H1 (cell line): ENCODE measurements at regions not wholly inside any gene's neighbourhood (a gene's known extent, or its start where the extent isn't known, plus 50 kb on each side); places are given as distances from the start of the nearest gene placed in this dataset.

ENCODE experiments used
- CTCF ChIA-PET: fragments of 300-600 bp; sonication (Branson Sonifier 250); formaldehyde crosslinking; loops from one replicate; lab custom pipeline; 2021; ENCODE audit not compliant: partially characterized antibody; lab: Charles Lee
- POLR2A ChIA-PET: fragments of 300-600 bp; sonication (Branson Sonifier 250); formaldehyde crosslinking; loops from one replicate; lab custom pipeline; 2021; ENCODE audit warnings: inconsistent platforms; ENCODE audit not compliant: partially characterized antibody; lab: Charles Lee
- DNase-seq, 2 experiments: peaks; one replicate each; pipeline versions ENCODE4 v3.0.0 to v3.0.0-alpha.2; 2010 to 2022; ENCODE audit warnings: low spot score in 2 of 2, low read depth in 1 of 2, mixed read lengths in 1 of 2
- FAIRE-seq: peaks from 2 replicates; lab custom pipeline; 2011; peaks lifted over from hg19 to GRCh38; lab: Jason Lieb, UNC
- H2AFZ ChIP-seq: 2 replicates; pipeline ENCODE4 v1.8.1; 2012; ENCODE audit warnings: low read length, inconsistent platforms
- H2AK5ac ChIP-seq: 2 replicates; pipeline ENCODE4 v1.6.1; 2013; ENCODE audit warnings: low read depth, low read length
- H2BK120ac ChIP-seq: replicated peaks from 2 replicates; pipeline ENCODE3; 2013; ENCODE audit warnings: low read depth, low read length, inconsistent platforms
- H2BK12ac ChIP-seq: 2 replicates; pipeline ENCODE4 v1.6.1; 2013; ENCODE audit warnings: low read depth, low read length
- H2BK15ac ChIP-seq: 2 replicates; pipeline ENCODE4 v1.6.1; 2013; ENCODE audit warnings: low read length
- H2BK20ac ChIP-seq: 2 replicates; pipeline ENCODE4 v1.6.1; 2013; ENCODE audit warnings: low read length
- H2BK5ac ChIP-seq: 2 replicates; pipeline ENCODE4 v1.6.1; 2013; ENCODE audit warnings: low read depth, low read length
- H3K14ac ChIP-seq: 2 replicates; pipeline ENCODE4 v1.6.1; 2013; ENCODE audit warnings: inconsistent platforms; ENCODE audit not compliant: insufficient read length
- H3K18ac ChIP-seq: 2 replicates; pipeline ENCODE4 v1.6.1; 2013; ENCODE audit warnings: low read length; ENCODE audit errors: extremely low read depth
- H3K23ac ChIP-seq: 2 replicates; pipeline ENCODE4 v1.6.1; 2013; ENCODE audit warnings: inconsistent platforms; ENCODE audit not compliant: insufficient read length
- H3K23me2 ChIP-seq: 2 replicates; pipeline ENCODE4 v1.6.1; 2013; ENCODE audit warnings: low read depth, low read length
- H3K27ac ChIP-seq: 2 replicates; pipeline ENCODE4 v1.6.1; 2011; ENCODE audit warnings: low read depth, low read length, inconsistent platforms
- H3K27me3 ChIP-seq, 4 experiments: replicated peaks in 1 of 4; 1 replicate in 1 of 4; 2 replicates in 3 of 4; pipeline versions ENCODE4 v1.6.1 to v1.8.1; 2011 to 2013; ENCODE audit warnings: low read length in 3 of 4, mild to moderate bottlenecking in 3 of 4, inconsistent platforms in 2 of 4, mixed read lengths in 2 of 4, moderate library complexity in 1 of 4; ENCODE audit not compliant: control insufficient read depth in 3 of 4, insufficient read depth in 3 of 4; ENCODE audit errors: extremely low read depth in 1 of 4
- H3K36me3 ChIP-seq, 4 experiments: 2 replicates each; pipeline versions ENCODE4 v1.6.1 to v1.8.1; 2011 to 2013; ENCODE audit warnings: mild to moderate bottlenecking in 4 of 4, low read length in 3 of 4, moderate library complexity in 2 of 4, control low read depth in 1 of 4, inconsistent platforms in 1 of 4; ENCODE audit not compliant: insufficient read depth in 4 of 4, control insufficient read depth in 2 of 4
- H3K4ac ChIP-seq: replicated peaks from 2 replicates; pipeline ENCODE3; 2013; ENCODE audit warnings: low read length, low read depth, mixed read lengths, inconsistent platforms; ENCODE audit not compliant: insufficient read length
- H3K4me1 ChIP-seq, 4 experiments: replicated peaks in 1 of 4; 1 replicate in 1 of 4; 2 replicates in 3 of 4; pipeline versions ENCODE4 v1.6.1 to v1.8.1; 2011 to 2013; ENCODE audit warnings: low read length in 3 of 4, inconsistent platforms in 2 of 4, mixed read lengths in 1 of 4; ENCODE audit not compliant: insufficient read depth in 4 of 4, control insufficient read depth in 3 of 4
- H3K4me2 ChIP-seq, 2 experiments: 2 replicates each; pipeline versions ENCODE4 v1.6.1 to v1.8.1; 2011 to 2013; ENCODE audit warnings: low read depth in 2 of 2, low read length in 2 of 2, control low read depth in 1 of 2, inconsistent platforms in 1 of 2, mild to moderate bottlenecking in 1 of 2; ENCODE audit not compliant: insufficient read depth in 1 of 2
- H3K4me3 ChIP-seq, 4 experiments: fragments of 200-600, 300-600 bp in 1 of 4; sonication (generic), shearing (Covaris generic), sonication (Bioruptor Twin) in 1 of 4; 2 replicates each; pipeline versions ENCODE4 v1.5.1 to v1.8.1; 2011 to 2016; ENCODE audit warnings: low read length in 4 of 4, low read depth in 3 of 4, control low read depth in 2 of 4, inconsistent platforms in 2 of 4, mild to moderate bottlenecking in 2 of 4, mixed read lengths in 1 of 4, moderate library complexity in 1 of 4; ENCODE audit not compliant: insufficient read depth in 2 of 4; ENCODE audit errors: extremely low read depth in 1 of 4
- H3K56ac ChIP-seq: replicated peaks from 2 replicates; pipeline ENCODE3; 2013; ENCODE audit warnings: low read depth, mild to moderate bottlenecking, mixed read lengths, low read length, inconsistent platforms; ENCODE audit not compliant: insufficient read length
- H3K79me1 ChIP-seq: 2 replicates; pipeline ENCODE4 v1.6.1; 2013; ENCODE audit warnings: low read depth, low read length, control low read depth
- H3K79me2 ChIP-seq, 2 experiments: 2 replicates each; pipeline versions ENCODE4 v1.6.1 to v1.8.1; 2012 to 2013; ENCODE audit warnings: low read length in 2 of 2, mild to moderate bottlenecking in 2 of 2, inconsistent platforms in 1 of 2; ENCODE audit not compliant: insufficient read depth in 2 of 2, control insufficient read depth in 1 of 2
- H3K9ac ChIP-seq, 4 experiments: replicated peaks in 1 of 4; 1 replicate in 1 of 4; 2 replicates in 3 of 4; pipeline versions ENCODE4 v1.6.1 to v1.8.1; 2011 to 2013; ENCODE audit warnings: low read depth in 3 of 4, low read length in 3 of 4, control low read depth in 2 of 4, mild to moderate bottlenecking in 2 of 4, moderate library complexity in 2 of 4, inconsistent platforms in 1 of 4; ENCODE audit errors: extremely low read depth in 1 of 4
- H3K9me3 ChIP-seq, 2 experiments: 2 replicates each; pipeline versions ENCODE4 v1.6.1 to v1.8.1; 2012 to 2013; ENCODE audit warnings: mild to moderate bottlenecking in 2 of 2, moderate library complexity in 2 of 2, control low read depth in 1 of 2, inconsistent platforms in 1 of 2, low read depth in 1 of 2, low read length in 1 of 2, mixed read lengths in 1 of 2; ENCODE audit not compliant: insufficient read depth in 2 of 2
- H4K20me1 ChIP-seq, 2 experiments: replicated peaks in 1 of 2; 2 replicates each; pipeline versions ENCODE3 to v1.8.1; 2011 to 2013; ENCODE audit warnings: inconsistent platforms in 2 of 2, low read length in 2 of 2, mild to moderate bottlenecking in 1 of 2; ENCODE audit not compliant: insufficient read depth in 2 of 2, control insufficient read depth in 1 of 2
- H4K5ac ChIP-seq: 2 replicates; pipeline ENCODE4 v1.6.1; 2013; ENCODE audit warnings: low read length, low read depth, mixed read lengths, inconsistent platforms; ENCODE audit not compliant: insufficient read length
- H4K8ac ChIP-seq: 2 replicates; pipeline ENCODE4 v1.8.0; 2013; ENCODE audit warnings: mild to moderate bottlenecking, moderate library complexity, low read length, inconsistent platforms; ENCODE audit not compliant: insufficient read depth; ENCODE audit errors: extremely low read depth
- H4K91ac ChIP-seq: replicated peaks from 2 replicates; pipeline ENCODE3; 2013; ENCODE audit warnings: low read length, mixed read lengths, inconsistent platforms; ENCODE audit not compliant: insufficient read length
- RAD21 ChIP-seq, 2 experiments: IDR thresholded peaks in 1 of 2; conservative IDR thresholded peaks in 1 of 2; 2 replicates each; pipeline ENCODE4 v1.6.1; 2011; ENCODE audit warnings: low read depth in 2 of 2, low read length in 2 of 2, improper control_type of control experiment in 1 of 2, inconsistent platforms in 1 of 2, mild to moderate bottlenecking in 1 of 2, moderate library complexity in 1 of 2
- RXRA ChIP-seq: IDR thresholded peaks from 2 replicates; pipeline ENCODE4 v1.6.1; 2011; ENCODE audit warnings: low read depth, mild to moderate bottlenecking, low read length, moderate library complexity; ENCODE audit not compliant: insufficient read depth
- TEAD4 ChIP-seq: IDR thresholded peaks from 2 replicates; pipeline ENCODE4 v1.6.1; 2012; ENCODE audit warnings: low read depth, low read length, inconsistent platforms, mixed read lengths
- WGBS, 2 experiments: shearing (Covaris generic) in 1 of 2; methylation state at CpG; one replicate each; pipeline versions ENCODE4 v1.1.6 to v1.1.7; 2013 to 2015; ENCODE audit warnings: low lambda C conversion rate in 2 of 2, mixed read lengths in 2 of 2, inconsistent platforms in 1 of 2, low coverage in 1 of 2, missing lambda C conversion rate in 1 of 2; ENCODE audit not compliant: insufficient replicate concordance in 2 of 2, insufficient coverage in 1 of 2, insufficient read length in 1 of 2; ENCODE audit errors: extremely low coverage in 1 of 2, missing lambda C conversion rate in 1 of 2; 5-methylcytosine and 5-hydroxymethylcytosine counted together
- TF ChIP-seq, protein P1 (sequence below), 3 experiments: IDR thresholded peaks; 1 replicate in 2 of 3; 2 replicates in 1 of 3; pipeline versions ENCODE4 v1.5.1 to v1.6.1; 2011; ENCODE audit warnings: low read length in 3 of 3, mild to moderate bottlenecking in 3 of 3, inconsistent platforms in 2 of 3, low read depth in 1 of 3, moderate library complexity in 1 of 3; ENCODE audit not compliant: insufficient read depth in 1 of 3; ENCODE audit errors: control extremely low read depth in 1 of 3

DNA sequence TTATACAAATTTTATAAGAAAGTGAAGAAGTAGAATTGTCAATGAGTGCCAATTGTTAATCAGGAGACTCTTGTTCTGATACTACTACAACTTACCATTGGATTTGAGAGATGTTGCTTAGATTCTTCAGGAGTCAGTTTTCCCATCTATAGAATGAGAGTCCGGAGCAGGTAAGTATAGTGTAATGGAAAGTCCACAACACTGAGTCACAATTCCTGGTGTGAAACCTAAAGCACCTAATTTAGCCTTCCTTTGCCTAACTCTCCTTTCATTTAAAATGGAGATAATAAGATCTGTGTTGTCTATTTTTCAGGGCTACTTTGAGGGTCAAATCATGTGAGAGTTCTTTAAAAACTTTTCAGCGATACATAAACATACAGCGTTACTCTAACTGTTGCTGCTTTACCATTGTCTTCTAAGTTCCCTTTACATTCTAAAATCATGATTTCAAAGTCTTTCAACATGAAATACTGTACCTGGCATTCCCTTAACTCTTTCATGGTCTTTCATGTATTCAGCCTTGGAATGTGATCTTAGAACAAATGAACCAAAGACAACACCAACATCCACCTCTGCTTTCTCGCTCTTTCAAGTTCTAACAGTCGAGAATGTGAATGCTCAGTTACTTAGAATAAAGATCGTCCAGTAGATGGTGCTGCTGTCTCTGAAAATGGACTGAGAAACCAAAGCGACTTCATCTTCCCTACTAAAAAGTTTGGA, 90.9 kb downstream of the SLC30A10 start:
- Histone ChIP-seq H2BK20ac (no peak overlapping the region), H2AK5ac (no peak overlapping the region), H4K5ac (no peak overlapping the region), H3K4me1 (peaks cover 3 to 17% (median 10%) of the 10 kb centered on the region in 4 experiments), H3K4ac (no peak overlapping the region), H3K56ac (no peak overlapping the region), H3K27me3 (no peaks in the 10 kb centered on the region), H3K79me2 (no peaks in the 10 kb centered on the region), H2BK5ac (no peak overlapping the region), H3K18ac (no peak overlapping the region), H2BK15ac (no peak overlapping the region), H3K14ac (no peak overlapping the region), H3K9ac (no peak overlapping the region), H3K79me1 (no peaks in the 10 kb centered on the region), H2AFZ (peak overlapping the region; percentile 80; the same call in 1 of the 2 replicates), H4K20me1 (no peaks in the 10 kb centered on the region), H2BK12ac (no peak overlapping the region), H3K23ac (no peak overlapping the region), H3K9me3 (no peaks in the 10 kb centered on the region; a peak in 1 of 4 replicates), H4K8ac (no peak overlapping the region)
- WGBS, 2 experiments: 50% methylated on average over 7 of the region's 7 CpGs; no CpG with 5 or more reads in 1 of the 2 experiments
- ChIA-PET CTCF (interaction anchor here (0.6 to 0.9 kb wide), 3 partner anchors 115 to 144 kb away, joined by 3 to 5 read pairs (median 3); no protein-coding TSS in a partner anchor), POLR2A (interaction anchor here (0.5 kb wide), 1 partner anchor 202 kb away, joined by 5 read pairs; no protein-coding TSS in a partner anchor)
- FAIRE-seq: peak; percentile 89
- TF ChIP-seq, protein P1, sequence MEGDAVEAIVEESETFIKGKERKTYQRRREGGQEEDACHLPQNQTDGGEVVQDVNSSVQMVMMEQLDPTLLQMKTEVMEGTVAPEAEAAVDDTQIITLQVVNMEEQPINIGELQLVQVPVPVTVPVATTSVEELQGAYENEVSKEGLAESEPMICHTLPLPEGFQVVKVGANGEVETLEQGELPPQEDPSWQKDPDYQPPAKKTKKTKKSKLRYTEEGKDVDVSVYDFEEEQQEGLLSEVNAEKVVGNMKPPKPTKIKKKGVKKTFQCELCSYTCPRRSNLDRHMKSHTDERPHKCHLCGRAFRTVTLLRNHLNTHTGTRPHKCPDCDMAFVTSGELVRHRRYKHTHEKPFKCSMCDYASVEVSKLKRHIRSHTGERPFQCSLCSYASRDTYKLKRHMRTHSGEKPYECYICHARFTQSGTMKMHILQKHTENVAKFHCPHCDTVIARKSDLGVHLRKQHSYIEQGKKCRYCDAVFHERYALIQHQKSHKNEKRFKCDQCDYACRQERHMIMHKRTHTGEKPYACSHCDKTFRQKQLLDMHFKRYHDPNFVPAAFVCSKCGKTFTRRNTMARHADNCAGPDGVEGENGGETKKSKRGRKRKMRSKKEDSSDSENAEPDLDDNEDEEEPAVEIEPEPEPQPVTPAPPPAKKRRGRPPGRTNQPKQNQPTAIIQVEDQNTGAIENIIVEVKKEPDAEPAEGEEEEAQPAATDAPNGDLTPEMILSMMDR (IDR thresholded peaks at IDR 0.05; ENCODE audit: control extremely low read depth in 1 of 3, insufficient read depth in 1 of 3, low read depth in 1 of 3, low read length in 3 of 3): peak in 2 of 3 experiments; percentile 68 to 75; a peak in 3 of 4 replicates
- TF ChIP-seq RAD21 (IDR thresholded peaks at IDR 0.05 in 1 of 2, conservative IDR thresholded peaks at IDR 0.05 in 1 of 2; ENCODE audit: low read depth in 2 of 2, low read length in 2 of 2) (peak; percentile 90 to 93), TEAD4 (peak; percentile 41; the same call in 1 of the 2 replicates), RXRA (no peak)
- TF ChIP-seq, all 59 proteins: peak for 3
- 0 out of 2 replicates have a peak, but pooled peaks cover 3% of the 10 kb centered on the region for H3K23me2 ChIP-seq
- no peak overlapping the region for H3K4me2 ChIP-seq
- no peaks in the 10 kb centered on the region for H3K36me3 ChIP-seq
- no peak overlapping the region for H2BK120ac ChIP-seq
- H3K4me3 ChIP-seq: no peak overlapping the region
- DNase-seq: no peak
- no peak overlapping the region for H4K91ac ChIP-seq
- H3K27ac ChIP-seq: no peak overlapping the region
